Ovary (tissue), 3 donors: ENCODE measurements at regions not wholly inside any gene's neighbourhood (a gene's known extent, or its start where the extent isn't known, plus 50 kb on each side); places are given as distances from the start of the nearest gene placed in this dataset.

Source experiments
- EP300 ChIP-seq: sonication (generic); formaldehyde crosslinking; IDR thresholded peaks from one replicate; pipeline ENCODE4 v1.6.1; 2017; ENCODE audit warnings: antibody characterized with exemption
- POLR2A ChIP-seq: fragments of 450-650 bp; IDR thresholded peaks from one replicate; pipeline ENCODE4 v1.6.1; 2017; ENCODE audit warnings: antibody characterized with exemption, mild to moderate bottlenecking, moderate library complexity
- TF ChIP-seq, protein P1 (sequence below), 3 donors: fragments of 450-650 bp in 2 of 3; fragments of 200-600 bp in 1 of 3; IDR thresholded peaks; one replicate each; pipeline versions ENCODE4 v1.5.1 to v1.8.0; 2016 to 2022; ENCODE audit warnings: antibody characterized with exemption in 3 of 3, mild to moderate bottlenecking in 1 of 3
- donor health status: DM: no; HTN: no; CAD: no.

- TF ChIP-seq, protein P1, sequence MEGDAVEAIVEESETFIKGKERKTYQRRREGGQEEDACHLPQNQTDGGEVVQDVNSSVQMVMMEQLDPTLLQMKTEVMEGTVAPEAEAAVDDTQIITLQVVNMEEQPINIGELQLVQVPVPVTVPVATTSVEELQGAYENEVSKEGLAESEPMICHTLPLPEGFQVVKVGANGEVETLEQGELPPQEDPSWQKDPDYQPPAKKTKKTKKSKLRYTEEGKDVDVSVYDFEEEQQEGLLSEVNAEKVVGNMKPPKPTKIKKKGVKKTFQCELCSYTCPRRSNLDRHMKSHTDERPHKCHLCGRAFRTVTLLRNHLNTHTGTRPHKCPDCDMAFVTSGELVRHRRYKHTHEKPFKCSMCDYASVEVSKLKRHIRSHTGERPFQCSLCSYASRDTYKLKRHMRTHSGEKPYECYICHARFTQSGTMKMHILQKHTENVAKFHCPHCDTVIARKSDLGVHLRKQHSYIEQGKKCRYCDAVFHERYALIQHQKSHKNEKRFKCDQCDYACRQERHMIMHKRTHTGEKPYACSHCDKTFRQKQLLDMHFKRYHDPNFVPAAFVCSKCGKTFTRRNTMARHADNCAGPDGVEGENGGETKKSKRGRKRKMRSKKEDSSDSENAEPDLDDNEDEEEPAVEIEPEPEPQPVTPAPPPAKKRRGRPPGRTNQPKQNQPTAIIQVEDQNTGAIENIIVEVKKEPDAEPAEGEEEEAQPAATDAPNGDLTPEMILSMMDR (IDR thresholded peaks at IDR 0.05): no peak
- TF ChIP-seq POLR2A: no peak
- no peak for TF ChIP-seq EP300
These were observed 258.2 kb upstream of the JADE1 start for GRCh38 chr4:128551280-128551679.
